ENCODE measurements at regions not wholly inside any gene's neighbourhood (a gene's known extent, or its start where the extent isn't known, plus 50 kb on each side); places are given as distances from the start of the nearest gene placed in this dataset.

DNA sequence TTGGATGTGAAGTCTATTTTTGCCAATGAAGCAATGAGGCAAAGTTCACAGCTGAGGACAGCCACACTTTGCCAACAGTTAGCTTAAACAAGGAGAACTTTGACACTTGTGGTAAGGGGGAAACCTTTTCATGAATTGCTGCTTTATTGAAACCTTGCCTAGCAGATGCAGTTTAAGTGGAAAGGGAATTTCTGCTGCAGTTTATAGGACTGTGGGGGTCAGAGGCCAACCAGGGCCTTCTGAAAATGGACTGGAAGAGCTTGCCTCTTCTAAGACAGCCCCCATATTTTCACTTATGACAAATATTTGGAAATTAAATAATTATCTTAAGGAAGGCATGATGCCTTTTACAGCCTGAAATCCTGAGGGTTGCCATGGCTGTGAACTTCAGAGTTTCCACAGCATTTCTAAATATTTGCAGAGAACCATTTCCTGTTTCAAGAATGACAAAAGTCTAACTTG lies 550.3 kb downstream of the RAB28 start:
- H3K9ac ChIP-seq (ENCODE audit: low read depth, low read length): no peak overlapping the region
- no peak overlapping the region for H2AFZ ChIP-seq (replicated peaks; ENCODE audit: low read length, poor library complexity)
- in situ Hi-C loops (cut with MboI; ENCODE audit: low sequenced_read_pairs): no loop called here
- ATAC-seq (ENCODE audit: low read depth) (no peak), DNase-seq (no peak)
- H3K9me3 ChIP-seq (ENCODE audit: control insufficient read depth, insufficient read depth, low read length): peaks cover 12% of the 10 kb centered on the region
- POLR2A ChIA-PET (ENCODE audit: unreplicated experiment): no interaction called here
- no peaks in the 10 kb centered on the region for H3K9me1 ChIP-seq (ENCODE audit: insufficient read depth, low read length)
- H3K4me3 ChIP-seq (ENCODE audit: insufficient read depth, low read depth, low read length): no peak overlapping the region
- H2AK9ac ChIP-seq (replicated peaks; ENCODE audit: low read depth, low read length, poor library complexity): no peak overlapping the region
- H2BK120ac ChIP-seq (ENCODE audit: low read depth, low read length): no peak overlapping the region
- H2AK5ac ChIP-seq (ENCODE audit: low read depth, low read length): no peak overlapping the region
- H3K27me3 ChIP-seq (ENCODE audit: control insufficient read depth, insufficient read depth, low read length): no peaks in the 10 kb centered on the region
- H3K4me2 ChIP-seq (ENCODE audit: low read depth, low read length): no peak overlapping the region
- H4K20me1 ChIP-seq (ENCODE audit: insufficient read depth, low read length): no peaks in the 10 kb centered on the region
- H3K4me1 ChIP-seq (ENCODE audit: control insufficient read depth, insufficient read depth, low read length): no peaks in the 10 kb centered on the region
- no peak overlapping the region for H4K5ac ChIP-seq (ENCODE audit: low read depth, low read length)
- TF ChIP-seq FOS (IDR thresholded peaks at IDR 0.05; ENCODE audit: low read depth, low read length): no peak
- no peak for TF ChIP-seq SMC3 (IDR thresholded peaks at IDR 0.05; ENCODE audit: low read depth, low read length)
- TF ChIP-seq, protein P1, sequence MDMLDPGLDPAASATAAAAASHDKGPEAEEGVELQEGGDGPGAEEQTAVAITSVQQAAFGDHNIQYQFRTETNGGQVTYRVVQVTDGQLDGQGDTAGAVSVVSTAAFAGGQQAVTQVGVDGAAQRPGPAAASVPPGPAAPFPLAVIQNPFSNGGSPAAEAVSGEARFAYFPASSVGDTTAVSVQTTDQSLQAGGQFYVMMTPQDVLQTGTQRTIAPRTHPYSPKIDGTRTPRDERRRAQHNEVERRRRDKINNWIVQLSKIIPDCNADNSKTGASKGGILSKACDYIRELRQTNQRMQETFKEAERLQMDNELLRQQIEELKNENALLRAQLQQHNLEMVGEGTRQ (IDR thresholded peaks at IDR 0.05; ENCODE audit: low read depth, low read length): no peak
- TF ChIP-seq, protein P2, sequence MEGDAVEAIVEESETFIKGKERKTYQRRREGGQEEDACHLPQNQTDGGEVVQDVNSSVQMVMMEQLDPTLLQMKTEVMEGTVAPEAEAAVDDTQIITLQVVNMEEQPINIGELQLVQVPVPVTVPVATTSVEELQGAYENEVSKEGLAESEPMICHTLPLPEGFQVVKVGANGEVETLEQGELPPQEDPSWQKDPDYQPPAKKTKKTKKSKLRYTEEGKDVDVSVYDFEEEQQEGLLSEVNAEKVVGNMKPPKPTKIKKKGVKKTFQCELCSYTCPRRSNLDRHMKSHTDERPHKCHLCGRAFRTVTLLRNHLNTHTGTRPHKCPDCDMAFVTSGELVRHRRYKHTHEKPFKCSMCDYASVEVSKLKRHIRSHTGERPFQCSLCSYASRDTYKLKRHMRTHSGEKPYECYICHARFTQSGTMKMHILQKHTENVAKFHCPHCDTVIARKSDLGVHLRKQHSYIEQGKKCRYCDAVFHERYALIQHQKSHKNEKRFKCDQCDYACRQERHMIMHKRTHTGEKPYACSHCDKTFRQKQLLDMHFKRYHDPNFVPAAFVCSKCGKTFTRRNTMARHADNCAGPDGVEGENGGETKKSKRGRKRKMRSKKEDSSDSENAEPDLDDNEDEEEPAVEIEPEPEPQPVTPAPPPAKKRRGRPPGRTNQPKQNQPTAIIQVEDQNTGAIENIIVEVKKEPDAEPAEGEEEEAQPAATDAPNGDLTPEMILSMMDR (conservative IDR thresholded peaks at IDR 0.05; ENCODE audit: low read depth, low read length): no peak
- no peak for TF ChIP-seq CEBPB (IDR thresholded peaks at IDR 0.05; ENCODE audit: low read depth, low read length)
- TF ChIP-seq MAFK (IDR thresholded peaks at IDR 0.05; ENCODE audit: low read depth, low read length): no peak
- TF ChIP-seq NFE2L2 (IDR thresholded peaks at IDR 0.05; ENCODE audit: low read depth, low read length): no peak
- no peak for TF ChIP-seq POLR2A (IDR thresholded peaks at IDR 0.05; ENCODE audit: low read depth, low read length)
- TF ChIP-seq RAD21 (IDR thresholded peaks at IDR 0.05; ENCODE audit: low read length): no peak
- no peak for TF ChIP-seq BHLHE40 (IDR thresholded peaks at IDR 0.05; ENCODE audit: low read depth, low read length)
- no peak for TF ChIP-seq RCOR1 (IDR thresholded peaks at IDR 0.05; ENCODE audit: insufficient replicate concordance, low read length)
- TF ChIP-seq MXI1 (IDR thresholded peaks at IDR 0.05; ENCODE audit: borderline replicate concordance, low read depth, low read length): no peak
- TF ChIP-seq CHD1 (IDR thresholded peaks at IDR 0.05; ENCODE audit: low read depth, low read length): no peak
- H3K79me1 ChIP-seq (ENCODE audit: low read depth in 1 of 2, low read length in 2 of 2): no peaks in the 10 kb centered on the region
- no peak overlapping the region for H2BK20ac ChIP-seq (ENCODE audit: low read depth, low read length)
- H3K14ac ChIP-seq (replicated peaks; ENCODE audit: low read depth, low read length): no peak overlapping the region
- dilution Hi-C loops (cut with HindIII; ENCODE audit: low sequenced_read_pairs, unreplicated experiment): no loop called here
- no peak overlapping the region for H4K8ac ChIP-seq (ENCODE audit: low read depth in 2 of 2, low read length in 2 of 2)
- H3K36me3 ChIP-seq (ENCODE audit: control insufficient read depth, insufficient read depth, low read length): no peaks in the 10 kb centered on the region
- no peak overlapping the region for H4K91ac ChIP-seq (ENCODE audit: insufficient read depth, low read depth, low read length)
- BruUV-seq (replicated peaks): no TSS peak
- CTCF ChIA-PET: no interaction called here
- H3K4ac ChIP-seq (ENCODE audit: low read depth, low read length): no peak overlapping the region
- H3K27ac ChIP-seq (ENCODE audit: insufficient read depth, low read length): no peak overlapping the region
- no peak overlapping the region for H2BK15ac ChIP-seq (ENCODE audit: low read depth, low read length)
- H3K18ac ChIP-seq (ENCODE audit: low read depth, low read length): no peak overlapping the region
- intact Hi-C loops (cut with micrococcal nuclease): no loop called here
- H3K56ac ChIP-seq (ENCODE audit: extremely low read depth, insufficient read depth, low read length): no peak overlapping the region
- H2BK5ac ChIP-seq (ENCODE audit: low read depth, low read length, poor library complexity, severe bottlenecking): no peak overlapping the region
- H3K23ac ChIP-seq (ENCODE audit: low read depth, low read length): no peak overlapping the region
